Renal pelvis (tissue), 1 donor: ENCODE measurements at regions not wholly inside any gene's neighbourhood (a gene's known extent, or its start where the extent isn't known, plus 50 kb on each side); places are given as distances from the start of the nearest gene placed in this dataset.
"Not testable (repeated sequence)": the region's sequence is repeated elsewhere in the genome, so short reads cannot be mapped to it uniquely, and the experiment has no call there.

Experiments used
- DNase-seq: peaks from one replicate; pipeline ENCODE4 v3.0.0-alpha.2; 2013

DNA sequence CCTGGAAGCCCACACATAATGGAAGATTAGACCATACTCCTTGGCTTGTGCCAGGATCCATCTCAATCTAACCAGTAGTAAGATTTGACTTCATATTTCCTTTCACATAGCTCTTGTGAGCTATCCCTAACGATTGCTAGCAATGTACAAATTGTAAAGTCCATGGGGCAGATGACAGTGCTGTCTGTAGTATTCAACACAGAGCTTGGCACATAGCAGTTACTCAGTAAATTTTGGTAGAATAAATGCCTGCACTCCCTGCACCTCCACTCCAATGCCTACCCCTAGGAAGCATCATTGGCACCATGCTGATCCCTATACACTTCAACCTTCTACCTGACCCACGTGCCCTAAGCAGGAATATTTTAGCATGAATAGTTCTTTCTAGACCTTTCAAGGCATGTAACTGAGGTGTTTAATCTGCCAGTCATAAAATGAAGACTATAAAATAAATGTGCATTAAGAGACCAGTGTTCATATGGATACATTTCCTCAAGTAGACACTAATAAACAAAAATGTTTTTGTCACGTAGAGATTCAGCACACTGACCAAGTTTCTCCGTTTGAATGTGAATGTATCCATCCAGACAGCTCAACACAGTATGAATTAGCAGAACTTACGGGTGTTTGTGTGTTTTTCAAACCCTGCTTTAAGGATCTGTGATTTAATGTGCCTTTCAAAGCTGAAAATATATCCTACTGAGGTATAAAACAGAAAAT lies 98.8 kb downstream of the BMP4 start:
- no peak for DNase-seq

DNA sequence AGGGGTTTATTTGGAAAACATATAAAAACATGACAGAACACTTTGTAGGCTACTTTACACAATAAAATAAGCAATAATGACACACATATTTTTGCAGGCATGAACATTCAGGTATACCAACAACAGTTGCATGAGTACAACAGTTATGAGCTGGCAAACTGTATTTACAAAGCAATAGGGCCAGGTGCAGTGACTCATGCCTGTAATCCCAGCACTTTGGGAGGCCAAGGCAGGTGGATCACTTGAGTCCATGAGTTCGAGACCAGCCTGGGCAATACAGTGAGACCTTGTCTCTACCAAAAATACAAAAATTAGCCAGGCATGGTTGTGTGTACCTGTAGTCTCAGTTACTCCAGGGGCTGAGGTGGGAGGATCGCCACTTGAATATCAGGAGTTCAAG lies 101.1 kb downstream of the BMP4 start:
- no peak for DNase-seq

DNA sequence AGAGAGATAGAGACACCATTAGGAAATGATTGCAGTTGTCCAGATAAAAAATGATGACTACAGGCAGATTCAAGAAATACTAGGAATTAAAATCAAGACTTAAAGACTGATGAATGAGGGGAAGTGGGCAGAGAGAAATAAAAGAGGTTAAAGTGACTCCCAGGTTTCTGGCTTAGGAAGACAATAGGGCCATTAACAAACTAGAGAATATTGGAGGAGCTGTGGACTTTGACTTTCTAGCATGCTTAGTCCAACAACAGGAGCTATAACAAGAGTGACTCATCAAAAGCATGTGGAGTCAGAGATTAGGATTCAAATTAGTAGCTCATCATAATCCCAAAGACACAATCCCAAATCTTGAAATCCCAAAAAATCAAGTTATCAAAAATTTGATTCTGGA lies 101.5 kb downstream of the BMP4 start:
- DNase-seq, result no peak

DNA sequence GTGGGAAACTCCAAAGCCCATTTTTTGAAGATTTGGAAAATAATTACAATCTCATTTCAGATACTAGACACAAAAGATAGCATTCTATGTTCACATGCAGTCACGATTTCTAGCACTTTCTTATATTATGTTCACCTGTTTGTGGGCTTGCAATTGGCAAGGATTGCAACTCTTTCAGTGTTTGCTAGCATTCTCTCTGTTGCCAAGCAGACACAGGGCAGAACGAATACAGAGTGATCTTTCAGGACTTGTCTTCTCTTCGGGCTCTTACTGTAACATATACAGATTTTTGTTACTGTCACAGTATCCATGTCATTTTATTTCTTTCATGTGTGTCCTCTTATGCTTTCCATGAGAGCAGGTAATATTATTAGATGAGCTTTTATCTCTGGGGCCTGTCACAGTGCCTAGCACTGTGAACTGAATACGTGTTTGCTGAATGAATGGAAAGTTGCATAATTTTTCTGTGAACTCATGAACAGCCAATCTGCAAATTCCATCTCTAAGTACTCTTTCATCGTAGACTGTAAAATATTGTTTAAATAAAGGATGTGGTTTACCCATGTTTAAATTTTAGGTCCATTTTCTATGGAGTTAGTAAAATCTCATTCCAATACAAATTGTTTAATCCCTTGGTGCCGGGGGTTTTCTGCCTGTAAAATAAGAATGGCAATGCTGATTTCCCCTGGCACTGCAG lies 105.1 kb downstream of the BMP4 start:
- DNase-seq, result no peak

DNA sequence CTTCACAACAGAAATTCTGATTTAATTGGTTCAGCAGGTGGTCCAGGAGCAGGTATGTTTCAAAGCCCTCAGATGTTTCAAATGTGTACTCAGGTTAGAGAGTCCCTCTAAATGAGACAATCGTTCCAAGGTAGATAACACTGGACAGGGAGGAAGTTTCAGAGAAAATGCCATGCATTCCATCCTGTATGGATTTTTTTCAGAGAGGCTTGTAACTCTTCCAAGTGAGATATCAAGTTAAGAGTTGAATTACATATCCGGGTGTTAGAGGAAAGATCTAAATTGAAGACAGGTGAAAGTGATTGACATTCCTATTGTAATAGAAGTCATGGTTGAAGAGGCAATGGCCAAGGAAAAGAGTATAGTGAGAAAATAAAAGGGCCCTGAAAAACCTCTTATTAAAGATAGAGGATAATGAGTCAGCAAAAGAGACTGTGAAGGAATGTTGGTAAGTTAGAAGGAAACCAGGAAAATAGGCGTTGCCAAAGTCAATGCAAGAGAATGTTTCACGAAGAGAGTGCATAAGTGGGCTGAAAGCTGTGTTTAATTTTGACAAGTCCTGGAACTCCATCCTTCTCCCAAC lies 105.8 kb downstream of the BMP4 start:
- no peak for DNase-seq

DNA sequence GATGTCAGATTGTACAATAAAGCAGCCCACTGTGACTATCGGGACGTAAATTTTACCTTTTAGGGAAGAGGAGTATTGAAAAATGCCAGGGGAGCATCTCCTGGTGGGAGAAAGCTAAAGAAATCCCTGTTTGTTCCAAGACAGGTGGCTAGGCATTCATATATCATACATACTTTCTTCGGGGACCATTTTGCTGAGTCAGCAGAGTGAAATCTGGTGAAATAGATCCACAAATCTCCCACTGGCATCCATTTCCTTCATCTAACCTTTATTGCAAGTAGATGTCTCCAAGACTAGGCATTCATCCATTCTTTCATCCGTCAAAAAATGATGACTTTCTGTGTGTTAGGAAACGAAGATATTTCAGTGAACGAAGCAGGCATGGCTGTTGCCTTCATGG lies 107.1 kb downstream of the BMP4 start:
- DNase-seq, result no peak

DNA sequence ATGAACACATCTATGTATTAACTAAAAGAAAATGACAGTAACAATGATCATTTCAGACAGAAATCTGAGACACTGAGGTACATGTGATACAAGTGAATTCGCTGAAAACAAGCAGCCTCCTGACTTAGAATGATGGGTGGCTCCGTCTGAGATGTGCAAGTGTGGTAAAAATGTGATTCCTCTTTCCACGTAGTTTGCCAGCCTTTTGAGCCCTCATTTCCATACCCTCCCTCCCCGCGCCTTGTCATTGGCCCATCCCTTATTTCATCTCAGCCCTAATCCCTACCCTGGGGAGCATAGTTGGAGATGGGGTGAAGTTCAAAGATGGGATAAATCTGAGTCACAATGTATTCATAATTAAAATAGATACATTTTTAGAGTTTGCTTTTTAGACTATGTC lies 107.8 kb downstream of the BMP4 start:
- DNase-seq, result no peak

DNA sequence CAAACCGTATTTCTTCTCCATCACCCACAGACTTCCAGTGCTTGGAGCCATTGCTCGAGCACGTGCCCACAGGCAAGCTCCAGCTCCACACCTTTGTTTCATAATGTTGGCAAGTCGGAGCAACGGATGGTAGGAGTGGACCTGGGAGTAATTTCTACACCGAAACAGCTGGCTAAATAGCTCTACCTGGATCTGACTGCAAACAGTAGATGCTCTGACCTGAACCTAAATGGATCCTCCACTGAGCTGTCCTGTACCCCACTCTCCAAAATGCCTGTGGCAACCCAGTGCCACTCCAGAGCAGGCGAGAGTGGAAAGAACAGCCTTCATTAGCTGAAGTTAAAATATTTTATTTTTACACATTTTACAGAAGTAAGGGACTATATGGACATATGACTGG lies 108.7 kb downstream of the BMP4 start:
- no peak for DNase-seq

DNA sequence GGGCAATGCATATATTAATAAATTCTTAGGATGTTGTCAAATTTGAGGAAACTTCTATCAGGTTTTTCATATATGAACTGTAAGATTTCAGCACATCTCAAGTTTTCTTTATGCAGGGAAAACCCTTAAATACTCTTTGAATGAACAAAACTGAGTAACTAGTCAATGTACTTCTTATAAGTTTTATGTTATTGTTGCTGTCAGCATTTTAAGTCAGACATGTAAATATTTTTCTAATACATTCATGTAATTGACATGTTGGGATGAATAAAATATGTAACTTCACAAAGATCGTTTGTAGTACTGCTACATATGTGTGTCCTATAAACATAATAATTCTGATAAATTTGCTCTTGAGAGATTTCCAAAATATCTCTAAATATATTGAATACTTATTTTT lies 109.6 kb downstream of the BMP4 start:
- no peak for DNase-seq

DNA sequence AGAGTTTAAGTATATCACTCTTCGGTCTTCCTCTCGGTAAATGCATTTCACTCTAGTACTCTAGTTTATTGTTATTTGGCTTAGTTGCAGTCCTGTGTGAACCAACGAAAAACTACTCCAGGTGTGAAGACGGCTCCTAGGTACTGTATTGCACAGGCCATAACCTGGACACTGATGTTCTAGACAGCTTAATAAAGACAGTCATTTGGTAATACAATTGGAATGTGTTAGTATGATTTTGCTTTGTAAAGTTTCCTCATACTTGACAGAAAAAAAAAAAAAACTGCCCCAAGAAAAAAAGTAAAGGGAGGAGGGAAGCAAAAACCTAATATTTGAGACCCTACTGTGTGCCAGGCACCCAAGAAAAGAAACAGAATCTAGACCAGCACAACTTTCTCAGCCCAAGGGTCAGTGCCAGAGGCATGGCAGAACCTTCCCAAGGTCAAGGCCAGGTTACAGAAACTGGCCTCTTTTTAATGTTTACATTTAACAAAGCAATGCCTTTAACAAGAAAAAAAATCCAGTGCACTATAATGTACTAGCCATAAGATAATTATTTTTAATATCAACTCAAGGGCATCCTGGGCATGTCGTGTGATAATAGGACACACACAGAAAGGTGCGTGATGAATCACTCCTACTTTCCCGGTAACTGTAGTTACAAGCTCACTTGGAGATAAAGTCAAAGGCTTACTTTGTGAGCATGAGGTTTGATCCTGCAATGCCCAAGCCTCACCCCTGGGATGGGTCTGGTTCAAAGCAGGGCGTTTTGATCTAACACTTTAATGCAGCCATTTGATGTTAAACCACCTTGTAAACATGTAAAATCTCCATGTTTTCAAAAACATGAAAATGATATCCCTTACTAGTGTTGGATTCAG lies 110.6 kb downstream of the BMP4 start:
- no peak for DNase-seq

DNA sequence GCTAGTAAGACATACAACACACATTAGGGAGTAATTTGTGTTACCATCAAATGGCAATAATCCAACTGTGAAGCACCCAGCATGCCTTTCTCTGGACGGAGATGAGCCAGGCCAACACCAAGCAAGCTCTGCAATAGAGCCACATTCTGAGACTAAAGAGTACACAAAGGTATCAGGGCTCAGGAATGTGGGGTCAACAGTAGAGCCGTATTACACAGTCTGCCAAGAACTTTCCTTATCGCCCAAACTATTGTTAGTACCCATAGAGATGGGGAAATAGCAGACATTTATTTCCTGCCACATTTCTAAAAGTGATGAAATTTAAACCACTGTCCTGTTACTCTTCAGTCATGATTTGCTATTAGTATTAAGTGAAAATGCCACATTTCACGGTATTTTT lies 113.7 kb downstream of the BMP4 start:
- no peak for DNase-seq

DNA sequence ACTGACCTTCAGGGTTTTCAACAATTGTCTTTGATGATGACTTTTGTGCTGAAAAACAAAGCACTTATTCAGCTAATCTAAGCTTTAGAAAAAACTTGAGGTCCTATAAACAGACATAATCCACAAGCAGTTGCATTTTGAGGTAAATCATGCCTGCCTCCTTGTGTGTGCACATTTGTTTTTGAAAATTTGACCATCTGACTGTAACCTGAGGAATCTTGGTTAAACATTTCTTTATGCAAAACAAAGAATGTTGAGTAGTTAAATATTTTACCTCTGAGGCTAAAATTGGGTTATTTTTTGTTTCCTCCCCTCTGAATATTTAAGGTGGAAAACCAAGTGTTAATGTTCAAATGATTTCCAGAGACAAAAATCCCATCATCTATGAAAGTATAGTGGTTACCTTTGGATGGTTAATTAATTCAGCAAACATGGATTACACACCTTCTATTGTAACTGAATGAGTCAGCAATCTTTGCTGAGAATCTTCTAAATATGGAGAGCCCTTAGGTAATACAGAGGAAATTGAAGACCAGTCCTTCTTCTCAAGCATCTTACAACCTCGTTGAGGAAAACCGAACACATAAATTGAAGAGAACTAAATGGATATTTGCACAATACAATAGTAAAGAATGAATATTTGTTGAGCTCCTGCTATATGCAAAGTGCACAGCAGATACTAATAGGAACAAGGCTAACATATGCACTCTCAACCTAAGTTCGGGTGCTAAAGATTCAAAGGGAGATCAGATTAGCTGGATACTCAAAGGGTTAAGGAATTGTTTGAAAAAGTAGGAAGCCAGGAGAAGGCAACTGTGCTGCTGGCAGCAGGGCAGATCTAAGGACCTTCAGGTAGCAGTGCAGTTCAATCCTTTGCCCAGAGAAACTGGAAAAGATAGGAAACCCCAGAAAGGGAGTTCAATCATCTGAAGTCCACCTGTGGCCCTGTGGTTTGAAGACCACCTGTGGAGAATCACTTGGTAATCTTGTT lies 115.2 kb downstream of the BMP4 start:
- no peak for DNase-seq

DNA sequence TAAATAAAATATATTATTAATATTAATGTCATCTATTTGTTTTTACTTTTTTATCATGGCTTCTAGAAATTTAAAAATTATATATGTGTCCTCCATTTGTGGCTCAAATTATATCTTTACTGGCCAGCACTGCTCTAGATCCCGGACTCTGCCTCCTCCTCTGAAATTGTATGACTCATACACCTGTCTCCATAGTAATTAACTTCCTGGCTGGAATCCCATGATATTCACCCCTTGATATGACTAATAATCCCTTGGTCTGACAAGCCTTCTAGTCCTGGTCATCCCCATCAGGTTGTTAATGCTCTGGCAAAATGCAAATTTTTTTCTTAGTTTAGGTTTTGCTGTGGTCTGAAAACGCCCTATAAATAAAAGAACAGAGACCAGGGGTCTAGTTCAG lies 116.2 kb downstream of the BMP4 start:
- no peak for DNase-seq

DNA sequence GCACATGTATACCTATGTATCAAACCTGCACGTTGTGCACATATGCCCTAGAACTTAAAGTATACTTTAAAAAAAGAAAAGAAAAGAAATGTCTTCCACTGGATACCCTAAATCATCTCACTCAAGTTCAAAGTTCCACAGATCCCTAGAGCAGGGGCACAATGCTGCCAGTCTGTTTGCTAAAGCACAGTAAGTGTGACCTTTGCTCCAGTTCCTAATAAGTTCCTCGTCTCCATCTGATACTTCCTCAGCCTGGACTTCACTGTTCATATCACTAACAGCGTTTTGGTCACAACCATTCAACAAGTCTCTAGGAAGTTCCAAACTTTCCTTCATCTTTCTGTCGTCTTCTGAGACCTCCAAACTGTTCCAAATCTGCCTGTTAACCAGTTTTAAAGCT lies 118.3 kb downstream of the BMP4 start:
- DNase-seq, result no peak

DNA sequence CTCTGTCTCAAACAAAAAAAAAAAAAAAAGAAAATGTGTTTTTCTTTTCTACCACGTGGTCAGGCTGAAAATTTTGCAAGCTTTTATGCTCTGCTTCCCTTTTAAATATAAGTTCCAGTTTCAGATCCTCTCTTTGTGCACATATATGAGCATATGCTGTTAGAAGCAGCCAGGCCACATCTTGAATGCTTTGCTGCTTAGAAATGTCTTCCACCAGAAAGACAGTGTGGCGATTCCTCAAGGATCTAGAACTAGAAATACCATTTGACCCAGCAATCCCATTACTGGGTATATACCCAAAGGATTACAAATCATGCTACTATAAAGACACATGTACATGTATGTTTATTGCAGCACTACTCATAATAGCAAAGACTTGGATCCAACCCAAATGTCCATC lies 119.0 kb downstream of the BMP4 start:
- not testable (repeated sequence) for DNase-seq

DNA sequence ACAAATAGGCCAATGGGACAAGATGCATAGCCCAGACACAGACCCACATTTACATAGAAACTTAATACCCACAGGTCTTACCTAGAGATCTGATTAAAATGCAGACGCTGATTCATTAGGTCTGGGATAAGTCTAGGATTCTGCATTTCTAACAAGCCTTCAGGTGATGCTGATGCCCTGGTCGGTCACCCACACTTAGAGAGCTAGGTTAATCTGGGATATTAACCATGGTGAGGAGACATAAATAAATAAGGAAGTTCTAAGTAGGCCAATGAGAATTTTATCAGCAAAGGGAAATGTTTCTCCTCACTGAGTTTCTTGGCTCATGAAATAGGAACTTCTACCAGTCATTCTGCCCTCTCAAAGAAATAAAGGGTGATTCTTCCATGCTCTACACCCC lies 120.1 kb downstream of the BMP4 start:
- DNase-seq, result no peak

DNA sequence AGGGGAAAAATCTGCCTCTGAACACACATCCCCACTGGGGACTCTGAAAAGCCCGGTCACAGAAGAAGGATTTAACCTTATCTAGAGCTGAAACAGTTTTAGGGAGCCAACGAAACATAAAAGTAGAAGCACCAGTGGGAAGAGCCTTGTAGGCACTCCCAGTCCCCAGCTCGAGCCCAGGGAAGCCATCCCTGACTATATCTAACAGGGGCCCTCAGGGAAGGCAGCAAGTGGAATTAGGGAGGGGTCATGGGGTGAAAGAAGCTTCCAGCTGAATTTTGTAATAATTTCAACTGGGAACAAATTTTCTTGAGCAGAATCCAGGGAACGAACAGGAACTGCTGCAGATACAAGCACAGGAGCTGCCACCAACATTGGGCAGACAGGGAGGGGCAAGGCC lies 127.8 kb downstream of the BMP4 start:
- no peak for DNase-seq

DNA sequence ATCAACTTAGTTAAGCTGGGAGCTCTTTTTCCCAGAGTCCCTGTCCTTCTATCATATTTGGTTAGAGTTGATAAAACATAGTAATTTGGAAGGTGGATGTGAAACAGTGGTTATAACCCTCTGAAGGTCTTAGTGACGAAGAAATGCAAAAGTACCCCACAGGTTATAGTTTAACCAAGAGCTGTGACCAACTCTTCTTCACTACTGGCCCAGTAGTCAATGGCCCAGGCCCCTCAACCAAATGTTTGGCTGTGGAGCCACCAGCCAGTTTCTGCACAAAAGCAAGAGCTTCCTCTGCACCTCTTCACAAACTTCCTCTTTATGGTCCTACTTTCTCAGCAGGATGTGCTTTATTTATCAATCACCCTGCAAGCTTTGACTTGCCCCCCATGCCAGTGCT lies 132.6 kb downstream of the BMP4 start:
- DNase-seq, result no peak

DNA sequence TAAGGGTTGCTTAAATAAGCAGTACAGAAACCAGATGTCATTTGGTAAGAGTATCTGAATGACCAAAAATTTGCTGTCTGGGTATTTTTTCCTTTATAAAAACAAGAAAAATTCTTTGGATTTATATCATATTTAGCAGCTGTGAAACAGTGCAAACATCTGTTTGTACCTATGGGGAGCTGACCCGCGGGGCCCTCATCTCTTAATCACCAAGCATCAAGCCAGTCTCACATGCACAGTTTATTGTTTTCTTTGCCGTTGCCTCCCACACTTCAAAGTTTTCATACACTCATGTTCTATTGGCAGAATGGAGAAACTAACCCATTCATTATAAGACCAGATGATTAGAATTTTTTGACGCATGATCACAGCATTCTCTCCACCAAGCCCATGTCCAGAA lies 142.2 kb downstream of the BMP4 start:
- DNase-seq, result peak; percentile 17

DNA sequence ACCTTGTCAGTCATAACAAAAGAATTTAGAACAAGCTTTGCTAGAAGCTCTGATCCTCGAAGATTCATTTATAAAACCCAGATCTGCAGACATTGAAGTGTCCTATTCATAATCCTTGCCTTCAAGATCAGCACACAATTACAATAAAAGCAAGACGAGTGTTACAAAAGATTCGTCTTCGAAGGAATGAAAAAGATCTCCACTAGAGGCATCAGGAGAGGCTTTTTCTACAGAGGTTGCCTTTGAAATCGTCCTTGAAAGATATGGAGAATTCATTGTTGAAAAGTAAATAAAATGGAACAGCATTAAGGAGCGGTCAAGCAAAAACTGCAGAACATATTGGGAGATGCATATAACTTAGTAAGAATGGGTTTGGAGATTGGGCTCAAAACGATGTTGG lies 146.4 kb downstream of the BMP4 start:
- no peak for DNase-seq

DNA sequence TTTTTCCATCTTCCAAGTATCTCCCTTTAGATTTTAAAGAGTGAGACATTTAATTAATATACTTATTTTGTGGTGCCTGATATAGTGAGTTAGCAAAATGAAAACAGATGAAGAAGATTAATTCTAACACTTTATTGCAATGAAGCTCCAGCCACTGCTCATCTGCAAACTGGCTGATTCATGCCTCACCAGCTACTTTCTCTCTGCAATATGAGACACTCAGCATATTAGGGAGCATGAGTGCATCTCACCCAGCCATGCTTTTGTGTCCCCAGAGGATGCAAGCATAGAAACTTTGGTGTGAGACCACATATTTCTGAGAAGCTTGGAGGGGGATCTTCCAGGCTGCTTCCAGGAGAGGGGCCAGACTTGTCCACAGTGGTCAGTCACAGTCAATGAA lies 148.6 kb downstream of the BMP4 start:
- DNase-seq, result no peak
